ENCODE measurements at regions not wholly inside any gene's neighbourhood (a gene's known extent, or its start where the extent isn't known, plus 50 kb on each side); places are given as distances from the start of the nearest gene placed in this dataset.

DNA sequence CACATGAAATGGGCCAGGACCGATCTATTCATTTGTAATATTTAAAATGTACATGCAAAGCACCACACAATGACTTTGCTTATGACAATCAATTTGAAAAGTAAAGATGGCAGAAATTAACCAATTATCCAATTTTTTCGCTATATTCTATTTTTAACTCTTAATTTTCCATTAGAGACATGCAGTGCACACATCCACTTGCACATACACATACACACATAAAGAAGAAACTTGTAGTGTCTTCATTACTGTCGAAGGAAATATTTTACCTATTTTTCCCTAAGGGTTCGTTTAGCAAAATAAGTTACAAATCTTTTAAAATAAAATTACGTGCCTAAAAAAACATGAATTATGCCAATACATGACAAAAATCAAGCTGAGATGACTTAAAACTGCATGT, 194.3 kb upstream of the MDFIC2 start:
- no peaks in the 10 kb centered on the region for H3K27me3 ChIP-seq
- intact Hi-C loops (cut with DNase I; ENCODE audit: low total_unique reads): no loop called here
- no peak overlapping the region for H3K27ac ChIP-seq
- no peaks in the 10 kb centered on the region for H3K4me1 ChIP-seq
- no peak overlapping the region for H3K4me3 ChIP-seq
- no peak for TF ChIP-seq POLR2A (IDR thresholded peaks at IDR 0.05)
- TF ChIP-seq, protein P1, sequence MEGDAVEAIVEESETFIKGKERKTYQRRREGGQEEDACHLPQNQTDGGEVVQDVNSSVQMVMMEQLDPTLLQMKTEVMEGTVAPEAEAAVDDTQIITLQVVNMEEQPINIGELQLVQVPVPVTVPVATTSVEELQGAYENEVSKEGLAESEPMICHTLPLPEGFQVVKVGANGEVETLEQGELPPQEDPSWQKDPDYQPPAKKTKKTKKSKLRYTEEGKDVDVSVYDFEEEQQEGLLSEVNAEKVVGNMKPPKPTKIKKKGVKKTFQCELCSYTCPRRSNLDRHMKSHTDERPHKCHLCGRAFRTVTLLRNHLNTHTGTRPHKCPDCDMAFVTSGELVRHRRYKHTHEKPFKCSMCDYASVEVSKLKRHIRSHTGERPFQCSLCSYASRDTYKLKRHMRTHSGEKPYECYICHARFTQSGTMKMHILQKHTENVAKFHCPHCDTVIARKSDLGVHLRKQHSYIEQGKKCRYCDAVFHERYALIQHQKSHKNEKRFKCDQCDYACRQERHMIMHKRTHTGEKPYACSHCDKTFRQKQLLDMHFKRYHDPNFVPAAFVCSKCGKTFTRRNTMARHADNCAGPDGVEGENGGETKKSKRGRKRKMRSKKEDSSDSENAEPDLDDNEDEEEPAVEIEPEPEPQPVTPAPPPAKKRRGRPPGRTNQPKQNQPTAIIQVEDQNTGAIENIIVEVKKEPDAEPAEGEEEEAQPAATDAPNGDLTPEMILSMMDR (IDR thresholded peaks at IDR 0.05): no peak
- no peaks in the 10 kb centered on the region for H3K9me3 ChIP-seq
- H3K36me3 ChIP-seq: no peaks in the 10 kb centered on the region
- no peak for DNase-seq

DNA sequence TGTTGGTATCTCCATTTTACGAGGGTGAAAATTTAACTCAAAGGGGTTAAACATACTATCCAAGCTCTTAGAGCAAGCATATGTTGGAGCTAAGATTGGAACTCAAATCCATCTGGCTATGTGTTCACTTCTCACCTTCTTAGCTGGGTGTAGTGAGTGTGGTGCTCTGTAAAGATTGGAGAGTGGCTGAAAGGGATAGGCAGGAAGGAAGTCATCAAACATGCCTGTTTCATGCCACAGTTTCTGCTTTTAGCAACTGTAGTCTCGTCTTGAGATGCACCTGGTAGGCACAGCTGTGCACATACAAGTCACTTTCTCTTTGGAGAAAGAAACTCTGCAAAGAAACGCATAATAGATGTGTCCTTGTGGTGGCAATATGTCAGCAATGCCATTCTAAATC, 189.1 kb upstream of the MDFIC2 start:
- Histone ChIP-seq H3K4me1 (no peaks in the 10 kb centered on the region), H3K9me3 (no peaks in the 10 kb centered on the region), H3K36me3 (no peaks in the 10 kb centered on the region), H3K4me3 (no peak overlapping the region), H3K27ac (no peak overlapping the region), H3K27me3 (no peaks in the 10 kb centered on the region)
- DNase-seq: no peak
- intact Hi-C loops (cut with DNase I; ENCODE audit: low total_unique reads): no loop called here
- TF ChIP-seq, protein P1 (IDR thresholded peaks at IDR 0.05): no peak
- no peak for TF ChIP-seq POLR2A (IDR thresholded peaks at IDR 0.05)

DNA sequence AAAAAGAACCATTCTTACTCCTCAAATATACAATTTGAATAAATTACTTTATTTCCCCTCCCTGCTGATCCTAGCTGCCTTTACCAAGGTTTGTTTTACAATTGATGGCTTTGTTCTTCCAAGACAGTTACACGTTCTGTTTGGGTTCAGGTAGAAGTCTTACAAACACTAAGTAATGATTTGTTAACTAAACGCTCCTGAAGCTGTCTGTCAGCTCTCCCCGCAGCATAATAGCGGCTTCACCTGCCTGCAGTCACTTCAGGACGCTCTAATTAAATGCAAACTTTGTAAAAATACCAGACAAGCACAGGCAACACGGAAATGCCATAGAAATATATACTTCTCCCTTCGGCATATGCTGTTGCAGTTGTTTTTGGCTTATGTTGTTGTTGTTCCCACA, 176.4 kb upstream of the MDFIC2 start:
- H3K27me3 ChIP-seq: no peaks in the 10 kb centered on the region
- no peak for DNase-seq
- no peaks in the 10 kb centered on the region for H3K36me3 ChIP-seq
- H3K4me3 ChIP-seq: no peak overlapping the region
- no peaks in the 10 kb centered on the region for H3K4me1 ChIP-seq
- H3K27ac ChIP-seq: no peak overlapping the region
- H3K9me3 ChIP-seq: no peaks in the 10 kb centered on the region
- intact Hi-C loops (cut with DNase I; ENCODE audit: low total_unique reads): no loop called here
- no peak for TF ChIP-seq POLR2A (IDR thresholded peaks at IDR 0.05)
- TF ChIP-seq, protein P1 (IDR thresholded peaks at IDR 0.05): no peak

DNA sequence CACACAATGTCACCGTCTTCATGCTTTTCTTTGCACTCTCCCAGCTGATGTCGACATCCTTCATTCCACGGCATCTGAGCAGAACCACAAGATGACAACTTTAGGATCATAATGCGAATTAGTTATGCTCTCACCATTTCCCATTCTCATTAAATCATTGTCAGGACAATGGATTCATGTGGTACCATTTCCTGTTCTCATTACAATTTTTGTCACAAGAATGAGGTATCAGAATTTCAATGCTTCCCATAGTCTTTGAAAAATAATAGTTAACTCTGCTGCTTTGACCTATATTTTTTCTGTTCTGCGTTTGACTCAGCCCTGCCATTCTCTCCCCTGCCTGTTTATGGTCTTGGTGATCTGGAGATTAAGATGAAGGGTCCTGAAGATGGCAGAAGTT, 175.7 kb upstream of the MDFIC2 start:
- Histone ChIP-seq H3K27ac (no peak overlapping the region), H3K4me1 (no peaks in the 10 kb centered on the region), H3K27me3 (no peaks in the 10 kb centered on the region), H3K9me3 (no peaks in the 10 kb centered on the region), H3K36me3 (no peaks in the 10 kb centered on the region), H3K4me3 (no peak overlapping the region)
- TF ChIP-seq, protein P1 (IDR thresholded peaks at IDR 0.05): no peak
- no peak for TF ChIP-seq POLR2A (IDR thresholded peaks at IDR 0.05)
- DNase-seq: no peak
- intact Hi-C loops (cut with DNase I; ENCODE audit: low total_unique reads): no loop called here

DNA sequence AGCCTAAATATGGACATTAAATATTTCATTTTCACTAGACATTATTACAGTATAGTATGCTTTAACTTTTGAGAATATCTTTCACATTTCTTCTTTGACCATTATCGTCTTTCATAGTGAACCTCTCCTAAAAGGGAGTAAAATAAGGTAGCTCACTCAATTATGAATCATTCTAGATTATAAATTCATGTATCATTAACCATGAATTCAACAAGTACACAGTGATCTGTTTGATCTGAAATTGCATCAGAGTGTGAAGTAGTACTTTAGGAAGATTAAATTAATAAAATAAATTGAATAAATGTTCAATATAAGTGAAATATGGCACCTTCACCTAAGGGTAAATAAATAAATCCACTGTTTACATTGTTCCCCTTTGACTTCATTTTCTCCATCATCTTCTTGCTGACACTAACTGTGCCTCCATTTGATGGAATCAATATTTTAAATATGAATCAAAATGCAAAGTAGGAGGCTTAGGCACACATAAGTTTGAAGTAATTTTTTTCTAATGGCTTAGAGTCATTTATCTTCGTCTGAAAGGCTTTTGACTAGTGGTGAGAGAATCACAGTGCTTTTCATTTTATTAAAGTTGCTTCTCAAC, 174.1 kb upstream of the MDFIC2 start:
- H3K36me3 ChIP-seq: no peaks in the 10 kb centered on the region
- no peaks in the 10 kb centered on the region for H3K9me3 ChIP-seq
- no peak for DNase-seq
- TF ChIP-seq POLR2A (IDR thresholded peaks at IDR 0.05): no peak
- TF ChIP-seq, protein P1 (IDR thresholded peaks at IDR 0.05): no peak
- no peaks in the 10 kb centered on the region for H3K27me3 ChIP-seq
- no peaks in the 10 kb centered on the region for H3K4me1 ChIP-seq
- intact Hi-C loops (cut with DNase I; ENCODE audit: low total_unique reads): no loop called here
- no peak overlapping the region for H3K4me3 ChIP-seq
- H3K27ac ChIP-seq: no peak overlapping the region

Measured in uterus (tissue), 3 donors.